Superior temporal gyrus (tissue), 1 donor: ENCODE measurements at regions not wholly inside any gene's neighbourhood (a gene's known extent, or its start where the extent isn't known, plus 50 kb on each side); places are given as distances from the start of the nearest gene placed in this dataset.

Experiments
- DNase-seq: peaks from one replicate; pipeline ENCODE4 v3.0.0-alpha.2; 2016; ENCODE audit errors: extremely low spot score

GRCh38 chr5:23367874-23368273 is 139.5 kb upstream of the PRDM9 start:
- peak; percentile 29 for DNase-seq

GRCh38 chr5:23353286-23353685 is 154.1 kb upstream of the PRDM9 start:
- no peak for DNase-seq

- DNase-seq = no peak
Measured at GRCh38 chr5:23352446-23352845, 155.0 kb upstream of the PRDM9 start.

- DNase-seq = no peak
Measured at GRCh38 chr5:23343121-23343520, 164.3 kb upstream of the PRDM9 start.

- no peak for DNase-seq
Measured at GRCh38 chr5:23332650-23333251, 174.7 kb upstream of the PRDM9 start.

GRCh38 chr5:23330726-23331125 is 176.7 kb upstream of the PRDM9 start:
- no peak for DNase-seq

GRCh38 chr5:23319901-23320300 is 187.5 kb upstream of the PRDM9 start:
- no peak for DNase-seq

- DNase-seq = no peak
Measured at GRCh38 chr5:23318960-23319359, 188.4 kb upstream of the PRDM9 start.

- no peak for DNase-seq
Measured at GRCh38 chr5:23318166-23318565, 189.2 kb upstream of the PRDM9 start.

- no peak for DNase-seq
Measured at GRCh38 chr5:23316060-23316591, 191.3 kb upstream of the PRDM9 start.

- DNase-seq = no peak
Measured at GRCh38 chr5:23314827-23315226, 192.6 kb upstream of the PRDM9 start.

GRCh38 chr5:23305055-23305454 is 202.4 kb upstream of the PRDM9 start:
- DNase-seq = no peak

GRCh38 chr5:23303836-23304235 is 203.6 kb upstream of the PRDM9 start:
- no peak for DNase-seq

- no peak for DNase-seq
Measured at GRCh38 chr5:23303435-23303834, 204.0 kb upstream of the PRDM9 start.

GRCh38 chr5:23302438-23302837 is 205.0 kb upstream of the PRDM9 start:
- DNase-seq = no peak

GRCh38 chr5:23289162-23289561 is 218.2 kb upstream of the PRDM9 start:
- DNase-seq = no peak

GRCh38 chr5:23284656-23285055 is 222.8 kb upstream of the PRDM9 start:
- DNase-seq = no peak

GRCh38 chr5:23274171-23274570 is 233.2 kb upstream of the PRDM9 start:
- no peak for DNase-seq

GRCh38 chr5:23269981-23270380 is 237.4 kb upstream of the PRDM9 start:
- no peak for DNase-seq

GRCh38 chr5:23268136-23268535 is 239.3 kb upstream of the PRDM9 start:
- no peak for DNase-seq

- DNase-seq = no peak
Measured at GRCh38 chr5:23260621-23261020, 246.8 kb upstream of the PRDM9 start.

GRCh38 chr5:23257656-23258055 is 249.8 kb upstream of the PRDM9 start:
- no peak for DNase-seq

- no peak for DNase-seq
Measured at GRCh38 chr5:23253621-23254198, 253.7 kb upstream of the PRDM9 start.

- DNase-seq = no peak
Measured at GRCh38 chr5:23242891-23243290, 264.5 kb upstream of the PRDM9 start.
